Kidney capillary endothelial cell (primary cell): ENCODE measurements at regions not wholly inside any gene's neighbourhood (a gene's known extent, or its start where the extent isn't known, plus 50 kb on each side); places are given as distances from the start of the nearest gene placed in this dataset.

ENCODE experiments used
- DNase-seq: peaks from one replicate; pipeline ENCODE4 v3.0.0-alpha.2; 2018; ENCODE audit warnings: low spot score

DNA sequence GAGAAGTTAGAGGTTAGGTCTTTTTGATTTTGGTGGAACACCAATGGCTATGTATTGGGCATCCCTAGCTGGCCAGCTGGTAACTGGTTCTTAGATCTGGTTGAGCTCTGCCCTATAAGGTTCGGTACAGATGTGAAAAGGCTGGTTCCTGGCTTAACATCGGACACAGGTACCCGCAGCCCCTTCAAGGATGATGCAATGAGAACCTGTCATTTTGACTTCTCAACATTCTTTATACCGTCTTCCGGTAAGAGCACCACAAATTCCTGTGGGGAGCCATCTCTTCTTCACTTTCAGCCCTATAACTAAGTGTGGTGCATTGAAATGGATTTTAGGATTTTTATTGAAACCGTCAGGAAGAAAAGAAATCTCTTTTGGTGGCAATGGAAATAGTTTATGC, 222.8 kb downstream of the ADAMTS9 start:
- no peak for DNase-seq

DNA sequence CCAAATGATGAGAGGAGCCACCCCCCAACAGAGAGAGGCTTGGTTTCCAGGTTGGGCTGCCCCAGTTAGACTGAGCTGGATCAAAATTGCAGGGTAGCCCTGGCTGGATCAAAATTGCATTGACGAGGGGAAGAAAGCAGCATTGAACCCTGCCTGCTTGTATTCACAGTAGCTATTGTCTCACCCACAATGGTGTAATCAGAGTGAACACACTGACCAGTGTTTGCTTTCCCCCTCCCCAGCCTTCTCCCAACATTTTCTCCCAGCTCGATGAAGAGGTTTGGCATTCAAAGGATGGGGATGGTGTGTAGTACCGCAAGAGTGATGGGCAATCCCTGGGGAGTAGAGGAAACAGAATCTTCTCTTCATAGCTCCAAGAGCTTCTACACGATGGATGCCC, 223.8 kb downstream of the ADAMTS9 start:
- no peak for DNase-seq

DNA sequence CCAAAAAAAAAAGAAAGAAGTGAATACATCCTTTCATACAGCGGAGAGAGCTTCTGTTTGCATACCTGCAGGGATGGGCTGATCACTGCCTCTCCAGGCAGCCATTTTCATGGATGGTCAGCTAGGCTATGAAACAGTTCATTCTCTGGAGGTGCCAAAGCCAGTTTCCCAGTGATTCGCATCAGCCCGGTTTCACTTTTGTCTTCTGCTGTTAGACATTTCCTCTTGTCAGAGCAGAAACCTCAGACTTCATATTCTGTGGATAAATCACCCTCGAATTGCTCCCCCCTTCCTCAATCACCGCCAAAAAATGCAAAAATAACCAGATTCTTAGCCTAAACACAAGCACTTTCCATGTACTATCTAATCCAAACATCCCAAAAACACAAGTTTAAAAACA, 225.6 kb downstream of the ADAMTS9 start:
- no peak for DNase-seq

DNA sequence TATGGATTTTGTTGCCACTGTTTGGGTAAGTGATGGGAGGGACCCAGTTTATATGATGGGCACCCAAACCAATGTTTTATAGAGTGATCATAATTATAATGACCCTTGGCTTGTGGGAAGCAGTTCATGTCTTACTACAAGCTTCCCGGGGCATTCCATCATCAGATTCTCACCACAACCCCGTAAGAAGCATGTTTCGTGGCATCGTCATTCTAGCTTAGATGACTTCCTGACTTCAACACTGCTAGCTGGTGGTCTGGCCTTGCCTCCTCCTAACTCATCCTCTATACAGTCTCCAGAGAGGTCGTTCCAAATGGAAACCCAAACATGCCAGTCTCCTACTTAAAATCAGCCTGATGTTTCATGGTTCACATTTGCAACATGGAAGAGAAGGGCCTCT, 226.9 kb downstream of the ADAMTS9 start:
- DNase-seq: no peak

DNA sequence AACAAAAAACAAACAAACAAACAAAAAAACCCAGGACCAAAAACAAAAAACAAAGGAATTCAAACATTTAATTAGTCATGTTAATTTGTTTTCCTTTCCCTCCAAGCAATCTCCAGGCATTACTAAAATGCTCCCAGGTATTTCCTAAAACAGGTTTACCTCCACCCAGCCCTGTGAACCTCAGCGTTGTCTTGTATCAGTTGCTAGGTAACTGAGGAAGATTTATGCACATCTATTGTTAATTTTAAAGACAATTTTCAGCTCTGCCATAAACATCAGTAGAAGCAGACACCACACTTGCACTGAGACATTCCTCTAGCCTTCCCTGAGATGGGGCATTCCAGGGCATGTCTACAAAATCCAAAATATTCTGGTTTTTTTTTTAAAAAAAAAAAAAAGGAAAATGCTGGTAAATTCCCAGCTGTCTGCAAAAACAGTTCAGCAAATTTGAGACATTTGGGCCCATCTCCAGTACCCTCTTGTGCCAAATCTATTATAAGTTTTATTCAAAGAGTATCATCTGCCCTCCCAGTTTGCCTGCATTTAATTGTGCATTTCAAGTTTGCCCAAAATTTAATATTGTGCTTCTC, 227.6 kb downstream of the ADAMTS9 start:
- DNase-seq: no peak

DNA sequence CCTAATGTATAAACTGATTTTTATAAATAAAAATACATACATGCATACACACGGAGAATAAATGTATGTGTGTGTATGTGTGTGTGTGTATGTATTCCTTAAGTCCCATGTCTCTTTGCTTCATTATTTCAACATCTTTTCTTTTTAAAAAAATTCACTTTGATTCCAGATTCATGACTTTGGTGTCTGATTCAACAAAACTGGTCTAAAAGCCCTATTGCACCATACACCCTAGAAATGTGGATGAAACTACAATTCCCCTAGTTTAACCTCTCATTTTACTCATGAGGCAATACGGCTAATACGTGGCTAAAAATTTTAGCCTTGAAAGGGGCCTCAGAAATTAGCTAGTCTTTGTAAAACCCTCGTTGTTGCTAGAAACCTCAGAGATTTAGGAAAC, 228.1 kb downstream of the ADAMTS9 start:
- no peak for DNase-seq

DNA sequence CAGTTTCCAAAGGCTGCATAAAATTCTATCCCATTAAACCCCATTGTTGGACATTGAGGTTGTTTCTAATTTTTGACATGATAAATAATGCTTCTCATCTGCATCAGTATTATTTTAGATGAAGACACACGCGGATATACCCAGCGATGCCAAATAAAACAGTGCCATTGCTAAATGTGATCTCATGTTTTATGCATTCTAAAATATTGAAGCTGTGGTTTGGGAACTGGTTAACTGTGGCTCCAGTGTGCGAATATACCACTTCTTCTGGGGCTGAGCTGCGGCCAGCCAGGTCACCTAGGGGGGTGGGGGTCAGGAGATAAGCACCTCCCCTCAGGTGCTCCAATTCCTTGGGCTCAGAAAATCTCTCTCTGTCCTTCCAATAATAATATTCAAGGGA, 230.0 kb downstream of the ADAMTS9 start:
- no peak for DNase-seq

DNA sequence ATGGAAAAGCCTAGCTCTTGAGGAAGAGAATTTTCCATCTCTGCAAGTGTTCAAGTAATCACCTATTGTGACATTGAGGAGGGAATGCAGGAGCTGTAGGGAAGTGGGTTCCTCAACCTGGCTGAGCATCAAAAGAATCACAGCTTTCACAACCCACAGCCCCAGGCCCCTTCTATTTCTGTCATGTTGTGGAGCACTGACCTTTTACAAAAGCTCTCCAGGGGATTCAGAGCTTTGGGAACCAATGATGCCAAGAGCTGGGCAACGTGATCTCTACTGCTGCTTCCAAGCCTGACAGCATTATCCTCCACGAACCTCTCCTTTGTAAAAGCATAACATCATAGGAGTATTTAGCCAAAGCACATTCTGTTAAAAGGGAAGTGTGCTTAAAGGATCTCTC, 231.1 kb downstream of the ADAMTS9 start:
- DNase-seq: no peak

DNA sequence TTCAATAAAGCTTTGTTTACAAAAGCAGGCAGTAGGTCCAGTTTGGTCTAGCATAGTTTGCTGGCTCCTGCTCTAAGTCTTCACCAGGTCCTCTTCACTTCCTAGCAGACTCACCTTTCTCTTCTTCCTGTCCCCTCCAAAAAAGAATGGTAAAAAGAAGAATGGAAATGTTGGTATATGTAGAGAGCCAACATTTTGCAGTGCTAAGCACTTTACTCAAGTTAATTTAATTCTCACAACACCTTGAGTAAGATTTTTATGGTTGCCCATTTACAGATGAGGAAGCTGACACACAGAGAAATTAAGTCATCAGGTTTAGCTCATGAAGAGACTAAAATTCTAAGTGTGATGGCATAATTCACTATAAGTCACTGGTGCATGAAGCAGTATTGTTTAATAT, 230.1 kb upstream of the PRICKLE2 start:
- no peak for DNase-seq

DNA sequence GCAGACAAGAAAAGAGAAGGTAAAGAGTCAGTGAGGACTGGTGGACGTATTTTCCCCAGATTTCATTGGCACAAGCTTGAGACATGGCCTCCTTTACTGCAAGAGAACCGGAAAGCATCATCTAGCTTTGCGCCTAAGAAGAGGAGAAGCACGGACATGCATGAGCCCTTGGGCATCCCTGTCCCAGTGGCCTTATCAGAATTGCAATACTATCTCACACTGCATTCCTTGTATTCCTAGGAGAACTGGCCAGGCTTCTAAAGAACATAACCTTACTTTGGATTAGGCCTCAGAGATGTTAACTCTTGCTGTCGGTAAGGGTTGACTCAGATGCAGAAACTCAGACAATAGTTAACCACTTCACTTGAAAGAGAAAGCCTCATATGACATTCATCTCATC, 229.5 kb upstream of the PRICKLE2 start:
- no peak for DNase-seq

DNA sequence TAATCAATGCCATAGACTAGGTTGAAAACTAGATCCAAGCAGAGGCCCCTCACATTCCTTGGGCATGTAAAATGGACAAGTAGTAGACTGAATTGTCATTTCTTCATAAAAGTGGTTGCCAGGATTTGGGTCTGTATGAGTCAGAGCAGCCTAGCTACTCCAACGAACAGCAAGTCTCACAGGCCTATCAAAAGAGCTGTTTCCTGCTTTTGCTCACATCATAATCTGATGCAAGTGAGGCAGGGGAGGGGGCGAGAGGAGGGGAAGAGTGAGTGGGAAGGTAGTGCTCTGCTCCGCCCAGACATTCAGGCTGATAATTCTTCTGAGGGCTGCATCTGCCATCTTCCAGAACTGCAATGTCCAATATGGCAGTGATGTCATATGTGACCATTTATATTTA, 228.9 kb upstream of the PRICKLE2 start:
- no peak for DNase-seq

DNA sequence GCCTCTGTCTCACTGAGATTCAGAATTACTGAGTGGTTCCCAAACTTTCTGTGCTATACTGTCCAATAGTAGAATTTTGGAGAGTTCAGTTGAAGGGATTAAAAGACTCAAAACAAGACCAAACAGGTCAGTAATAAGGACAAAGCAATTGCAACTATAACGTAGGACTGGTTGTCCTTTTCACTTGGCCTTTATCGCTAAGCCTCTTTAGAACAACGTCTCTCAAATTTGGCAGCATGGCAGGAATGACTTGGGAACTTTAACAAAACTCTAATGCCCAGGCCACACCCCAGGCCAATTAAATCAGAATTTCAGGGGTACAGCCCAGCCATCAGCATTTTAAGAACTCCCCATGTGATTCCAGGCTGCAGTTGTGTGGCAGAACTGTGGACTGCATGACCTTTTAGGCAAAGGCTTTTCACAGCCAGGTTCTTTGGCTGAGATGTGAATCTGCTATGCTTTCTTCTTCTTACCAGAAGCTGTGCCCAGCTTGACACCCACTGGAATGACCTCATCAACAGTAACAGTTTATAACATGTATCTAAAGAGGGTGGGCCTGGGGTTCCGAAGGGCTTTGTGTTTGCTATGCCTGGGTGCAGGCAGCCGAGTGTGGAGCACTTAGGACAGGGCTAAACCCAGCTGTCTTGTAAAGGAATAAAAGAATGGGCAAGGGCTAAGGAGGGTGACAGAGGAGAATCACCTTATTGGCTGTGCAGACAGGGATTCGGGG, 226.2 kb upstream of the PRICKLE2 start:
- DNase-seq: no peak

DNA sequence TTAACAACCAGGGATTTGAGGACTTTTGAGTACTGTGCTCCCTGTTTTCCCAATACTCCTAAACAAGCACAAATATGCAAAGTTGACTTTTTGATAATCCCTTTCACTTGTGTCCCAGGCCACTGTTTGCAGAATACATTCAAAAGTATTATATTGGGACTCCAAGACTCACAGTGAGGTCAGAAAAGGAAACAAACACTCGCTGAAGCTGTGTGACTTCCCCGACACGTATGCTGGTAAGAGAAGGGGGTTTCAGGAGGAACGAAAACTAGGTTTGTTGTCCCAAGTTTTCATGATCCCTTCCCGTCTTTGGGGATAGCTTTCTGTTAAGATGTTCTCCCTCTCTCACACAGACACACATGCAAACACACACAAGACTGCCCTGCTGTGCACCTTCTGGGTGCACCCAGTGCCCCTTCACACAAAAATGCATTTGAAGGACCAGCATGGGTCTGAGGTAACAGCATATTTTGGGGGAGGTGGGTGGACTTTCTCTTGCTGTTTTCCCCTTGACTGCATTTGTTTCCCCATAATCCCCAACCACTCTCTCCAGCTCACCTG, 225.2 kb upstream of the PRICKLE2 start:
- DNase-seq: no peak

DNA sequence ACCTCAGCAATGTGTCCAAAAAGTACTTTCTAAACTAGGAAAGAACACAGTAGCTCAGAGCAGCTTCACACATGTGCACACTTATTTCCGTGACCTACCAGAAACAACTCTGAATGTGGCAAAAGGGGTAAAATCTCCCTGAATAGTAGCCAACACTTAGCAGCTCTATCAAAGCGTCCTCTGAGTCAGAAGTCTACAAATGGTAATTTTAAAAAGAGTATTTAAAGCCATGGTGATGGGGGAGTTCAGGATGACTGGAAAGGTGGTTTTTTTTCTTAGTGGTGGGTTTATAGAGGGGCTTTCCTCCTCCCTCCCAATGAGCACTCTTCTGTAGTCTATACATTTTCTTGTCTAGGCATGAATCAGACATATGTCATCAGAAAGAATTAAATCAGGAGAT, 223.8 kb upstream of the PRICKLE2 start:
- DNase-seq: no peak

DNA sequence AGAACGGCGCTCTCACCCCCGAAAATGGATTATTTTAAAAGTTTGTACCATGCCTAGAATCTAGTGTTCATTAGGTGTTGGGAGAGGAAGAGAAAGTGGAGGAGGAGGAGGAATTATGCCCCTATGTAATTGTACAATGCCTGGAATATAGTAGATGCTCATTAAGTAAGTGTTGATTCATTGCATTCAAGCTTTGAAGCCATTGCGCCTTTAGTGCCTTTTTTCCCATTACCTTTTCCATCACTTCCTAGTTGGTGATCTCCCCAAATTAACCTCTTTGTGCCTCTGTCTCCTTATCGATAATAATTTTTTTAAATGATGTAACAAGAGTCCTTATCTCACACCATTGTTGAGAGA, 220.7 kb upstream of the PRICKLE2 start:
- no peak for DNase-seq

DNA sequence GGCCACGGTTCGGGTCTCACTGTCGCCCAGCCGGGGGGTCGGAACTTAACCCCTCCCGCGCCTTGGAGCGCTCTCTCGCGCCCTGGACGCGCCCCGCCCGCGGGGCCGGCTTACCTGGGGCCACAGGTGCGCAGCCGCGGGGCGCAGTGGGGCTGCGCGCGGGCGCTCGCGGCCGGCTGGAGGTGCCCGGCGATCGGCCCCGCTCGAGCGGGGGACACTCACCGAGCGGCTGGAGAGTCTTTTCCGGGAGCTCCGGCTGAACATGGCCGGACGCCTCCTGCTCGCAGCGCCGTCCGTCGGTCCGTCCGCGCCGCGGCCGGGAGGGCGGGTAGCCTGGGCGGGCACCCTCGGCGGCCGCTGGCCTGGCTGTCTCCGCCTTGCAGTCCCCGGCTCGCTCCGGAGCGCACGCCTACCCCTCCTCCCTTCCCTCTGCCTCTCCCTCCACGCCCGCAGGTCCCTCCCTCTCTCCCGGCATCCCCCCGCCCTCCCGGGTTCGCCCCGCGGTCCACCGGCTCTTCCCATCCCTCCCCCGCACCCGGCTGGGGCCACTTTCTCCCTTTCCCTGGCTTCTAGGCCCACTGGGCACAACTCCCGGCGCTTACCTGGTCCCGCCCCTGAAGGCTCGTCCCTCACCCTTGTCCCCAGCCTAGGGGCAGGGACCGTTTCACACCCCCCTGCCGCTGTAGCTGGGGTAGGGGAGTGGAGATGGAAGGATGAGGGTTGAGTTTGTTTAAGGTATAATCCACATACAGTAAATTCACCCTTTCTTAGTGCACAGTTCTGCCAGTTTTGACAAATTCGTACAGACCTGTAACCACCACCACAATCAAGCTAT, 220.1 kb upstream of the PRICKLE2 start:
- no peak for DNase-seq

DNA sequence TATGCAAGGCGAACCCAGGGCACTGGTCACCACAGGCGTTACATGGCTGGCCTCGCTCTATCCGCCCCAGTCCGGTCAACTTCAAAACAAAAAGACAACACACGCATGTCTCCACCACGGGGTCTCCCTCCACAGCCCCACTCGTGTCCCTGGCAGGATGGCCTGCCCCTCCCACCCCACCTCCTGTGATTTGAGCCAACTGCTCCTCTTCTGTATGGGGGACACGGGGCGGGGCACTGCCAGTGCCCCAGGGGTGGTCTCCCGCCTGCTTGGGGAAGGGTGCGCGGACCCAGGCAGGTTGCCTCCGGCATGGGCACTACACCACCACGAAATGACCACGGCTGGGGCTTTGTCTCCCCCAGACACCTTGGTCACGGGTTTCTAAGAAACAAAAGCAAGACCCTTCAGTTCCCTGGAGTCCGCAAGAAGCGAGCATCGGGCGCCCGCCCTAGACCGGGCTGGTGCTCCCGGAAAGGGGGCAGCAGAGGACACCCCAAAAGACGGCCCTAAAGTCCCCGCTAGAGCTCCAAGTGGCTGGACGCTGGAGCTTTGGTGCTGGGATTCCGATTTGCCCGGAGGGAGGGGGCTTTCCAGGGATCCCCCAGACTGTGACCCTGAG, 219.3 kb upstream of the PRICKLE2 start:
- no peak for DNase-seq

DNA sequence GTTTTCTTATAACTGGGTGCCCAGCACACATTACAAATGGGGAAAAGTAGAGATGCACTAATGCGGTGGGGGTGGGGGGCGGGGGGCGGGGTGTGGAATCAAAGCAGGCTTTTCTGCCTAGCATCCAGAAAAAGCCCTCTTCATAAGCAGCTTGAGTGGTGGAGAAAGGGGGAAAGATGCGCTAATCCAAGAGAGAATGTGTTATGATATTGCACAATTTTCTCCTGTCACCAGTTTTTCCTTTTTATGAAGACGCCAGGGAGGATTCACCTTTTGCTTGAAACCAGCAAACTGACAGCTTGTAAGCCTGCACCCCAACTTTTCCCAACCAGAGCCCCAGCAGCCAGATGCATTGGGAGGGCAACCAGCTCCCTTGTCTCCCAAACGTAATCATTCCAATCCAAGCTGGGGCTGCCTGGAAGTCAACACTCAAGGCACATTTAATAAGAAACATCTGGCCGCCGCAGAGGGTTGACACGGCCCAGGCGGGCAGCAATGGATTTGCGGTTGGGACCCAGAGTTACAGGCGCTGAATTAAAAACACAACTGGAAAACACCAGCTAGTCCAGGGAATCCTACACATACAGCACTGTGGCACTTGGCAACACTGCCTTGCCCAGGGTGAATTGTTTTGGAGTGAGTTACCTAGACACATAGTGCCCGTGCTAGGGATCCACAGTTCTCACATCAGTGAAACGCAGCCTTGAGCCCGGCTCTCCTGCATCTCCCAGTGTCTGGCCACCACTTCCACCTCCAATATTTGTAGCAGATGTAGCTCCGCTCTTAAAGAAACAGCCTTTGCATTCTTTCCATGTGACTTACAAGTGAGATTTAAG, 218.5 kb upstream of the PRICKLE2 start:
- no peak for DNase-seq

DNA sequence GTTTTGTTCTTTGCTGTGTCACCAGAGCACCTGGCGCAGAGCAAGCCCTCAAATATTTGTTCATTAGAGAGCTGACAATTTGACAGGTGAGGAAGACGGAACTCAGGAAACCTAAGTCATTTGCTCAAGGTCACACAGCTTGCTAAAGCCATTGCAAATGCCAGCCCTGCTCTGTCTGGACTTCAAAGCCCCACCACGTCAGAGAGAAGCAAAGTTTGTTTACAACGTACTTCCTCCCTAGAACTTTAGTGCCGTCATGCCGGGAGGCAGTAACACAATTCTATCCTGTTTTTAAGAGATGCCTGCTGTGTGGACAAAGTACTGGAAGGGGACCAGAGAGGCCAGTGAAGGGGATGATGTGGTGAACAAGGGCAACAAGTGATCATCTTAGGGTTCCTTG, 216.6 kb upstream of the PRICKLE2 start:
- no peak for DNase-seq

DNA sequence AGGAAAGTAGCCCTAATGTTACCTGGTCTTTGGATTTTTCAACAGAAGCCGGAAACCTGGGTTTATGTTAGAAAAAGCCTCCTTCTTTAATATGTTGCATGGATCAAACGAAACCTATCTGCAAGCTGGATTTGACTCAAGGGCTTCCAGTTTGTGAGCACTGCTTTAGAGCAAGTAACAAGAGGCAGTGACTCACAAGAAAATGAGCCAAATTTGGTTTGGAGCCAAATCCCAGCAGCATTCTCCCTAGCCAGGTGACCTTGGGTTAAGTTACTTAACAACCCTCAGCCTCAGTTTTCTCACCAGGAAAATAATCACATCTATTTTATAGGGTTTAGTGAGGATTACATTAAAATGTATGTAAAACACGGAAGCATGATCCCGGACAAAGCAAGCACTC, 215.2 kb upstream of the PRICKLE2 start:
- DNase-seq: no peak

DNA sequence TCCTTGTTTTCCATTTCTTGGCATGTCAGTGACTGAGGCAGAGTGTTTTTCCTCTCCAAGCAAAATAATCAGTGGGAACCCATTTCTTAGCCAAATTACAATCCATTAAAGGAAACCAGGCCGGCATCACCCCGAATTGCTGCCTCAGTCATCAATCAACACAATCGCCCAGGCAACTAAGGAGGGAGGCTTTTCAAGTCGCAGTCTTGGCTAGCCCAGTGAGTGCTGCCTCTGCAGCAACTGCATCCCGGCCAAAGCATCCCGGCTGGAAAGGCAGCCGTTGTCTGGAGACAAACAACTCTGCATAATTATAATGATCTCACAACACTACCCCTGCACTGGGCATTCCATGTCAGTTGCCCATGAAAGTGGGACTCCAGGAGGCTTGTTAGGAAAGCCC, 213.5 kb upstream of the PRICKLE2 start:
- no peak for DNase-seq

DNA sequence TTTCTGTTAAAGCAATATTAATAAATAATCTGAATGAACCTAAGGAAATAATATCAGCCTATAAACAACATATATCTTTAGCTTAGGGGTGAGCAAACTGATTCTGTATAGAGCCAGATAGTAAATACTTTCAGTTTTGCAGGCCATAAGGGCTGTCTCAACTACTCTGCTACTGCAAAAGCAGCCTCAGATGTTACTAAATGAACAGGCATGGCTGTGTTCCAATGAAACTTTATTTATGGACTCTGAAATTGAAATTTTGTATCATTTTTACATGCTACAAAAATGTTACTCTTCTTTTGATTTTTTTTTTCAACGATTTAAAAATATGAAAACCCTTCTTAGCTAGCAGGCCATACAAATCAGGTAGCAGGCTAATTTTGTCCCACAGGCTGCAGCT, 212.8 kb upstream of the PRICKLE2 start:
- DNase-seq: no peak
